RPMI8226 (cell line): ENCODE measurements at regions not wholly inside any gene's neighbourhood (a gene's known extent, or its start where the extent isn't known, plus 50 kb on each side); places are given as distances from the start of the nearest gene placed in this dataset.

ENCODE experiments used
- DNase-seq: peaks from one replicate; pipeline ENCODE4 v3.0.0-alpha.2; 2015

DNA sequence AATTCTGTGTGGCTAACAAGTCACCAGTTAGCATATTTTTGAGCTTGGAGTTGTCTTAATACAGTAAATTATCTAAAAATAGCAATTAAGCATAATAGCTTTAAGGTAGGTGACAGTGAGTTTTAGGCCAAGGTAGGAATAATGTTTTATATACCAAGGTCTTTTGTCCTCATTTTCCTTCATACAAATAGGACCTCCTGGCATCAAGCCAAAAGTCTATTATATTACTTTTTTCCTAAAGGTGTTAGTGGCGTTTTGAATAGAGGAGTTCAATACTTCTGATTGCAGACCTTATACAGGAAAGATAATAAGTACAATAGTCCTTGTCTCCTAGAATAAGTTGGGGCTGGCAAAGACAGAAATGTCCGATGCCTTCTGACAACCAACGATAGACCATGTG is 2277.7 kb downstream of the TP53TG3F start:
- no peak for DNase-seq

GRCh38 chr16:35741546-35741945 is 2282.1 kb downstream of the TP53TG3F start:
- no peak for DNase-seq

GRCh38 chr16:35743101-35743692 is 2283.8 kb downstream of the TP53TG3F start:
- no peak for DNase-seq

DNA sequence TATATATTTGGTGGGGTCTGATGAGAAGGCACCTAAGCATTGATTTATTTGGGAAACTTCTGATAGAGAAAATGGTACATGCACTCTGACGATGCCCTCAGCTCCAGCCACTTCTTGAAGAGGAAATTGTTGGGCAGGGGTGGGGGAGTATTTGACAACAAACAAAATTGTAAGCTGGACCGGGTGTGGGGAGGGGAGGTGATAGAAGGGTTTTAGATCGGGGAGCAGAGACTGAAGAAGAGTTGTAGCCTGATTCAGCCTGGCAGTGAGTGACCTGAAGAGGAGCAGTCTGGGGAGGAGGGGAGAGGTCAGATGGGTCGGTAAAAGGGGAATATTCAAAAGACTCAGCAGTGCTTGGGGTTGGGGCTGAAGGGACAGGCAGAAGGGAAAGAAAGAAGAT is 2284.7 kb downstream of the TP53TG3F start:
- DNase-seq = no peak

DNA sequence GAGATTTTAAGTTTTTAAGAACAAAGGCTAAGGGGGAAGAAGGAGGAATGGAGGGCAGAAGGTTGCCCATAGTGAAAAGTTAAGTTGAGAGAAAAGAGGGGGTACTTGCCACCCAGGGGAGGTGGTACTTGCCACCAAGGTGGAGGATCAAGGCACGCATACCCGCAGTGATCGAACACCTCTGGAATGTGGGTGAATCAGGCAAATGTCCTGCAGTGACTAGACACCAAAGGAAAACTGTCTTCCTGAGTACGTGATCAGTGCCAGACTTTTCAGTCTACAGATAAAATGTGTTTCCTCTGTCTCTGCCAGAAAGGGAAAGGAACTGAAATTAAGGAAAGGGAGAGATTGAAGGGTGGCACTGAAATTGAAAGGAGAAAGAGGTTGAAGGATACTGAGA is 2285.3 kb downstream of the TP53TG3F start:
- DNase-seq = no peak

DNA sequence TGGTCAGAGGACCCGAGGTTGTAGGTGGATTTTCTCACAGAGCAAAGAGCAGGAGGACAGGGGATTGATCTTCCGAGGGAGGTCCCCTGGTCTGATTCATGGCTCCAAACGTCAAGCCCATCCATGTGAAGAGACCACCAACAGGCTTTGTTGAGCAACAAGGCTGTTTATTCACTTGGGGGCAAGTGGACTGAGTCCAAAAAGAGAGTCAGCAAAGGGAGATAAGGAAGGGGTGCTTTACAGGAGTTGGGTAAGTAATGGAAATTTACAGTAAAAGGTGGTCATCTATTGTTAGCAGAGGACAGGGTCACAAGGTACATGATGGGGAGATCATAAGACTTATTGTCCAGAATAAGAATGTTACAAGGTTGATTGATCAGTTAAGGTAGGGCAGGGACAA is 2285.8 kb downstream of the TP53TG3F start:
- DNase-seq = no peak

DNA sequence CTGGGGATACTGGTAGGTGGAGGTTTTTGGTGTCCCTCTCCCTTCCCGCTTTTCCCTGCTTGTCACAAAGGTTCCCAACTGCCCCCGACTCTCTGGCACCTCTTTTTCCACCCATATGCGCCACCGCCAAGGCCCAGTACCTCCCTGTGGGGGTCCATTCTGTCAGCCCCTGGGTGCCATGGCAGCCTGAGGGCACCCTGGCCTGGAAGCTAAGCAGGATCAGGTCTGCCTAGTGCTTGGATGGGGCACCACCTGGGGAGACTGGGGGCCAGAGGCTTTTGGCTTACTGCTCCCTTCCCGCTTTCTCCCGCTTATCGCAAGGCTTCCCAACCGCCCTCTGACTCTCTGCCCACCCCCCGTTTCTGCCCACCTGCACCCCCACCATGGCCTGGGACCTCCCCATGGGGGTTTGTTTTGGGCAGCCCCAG is 2286.4 kb downstream of the TP53TG3F start:
- DNase-seq = no peak

DNA sequence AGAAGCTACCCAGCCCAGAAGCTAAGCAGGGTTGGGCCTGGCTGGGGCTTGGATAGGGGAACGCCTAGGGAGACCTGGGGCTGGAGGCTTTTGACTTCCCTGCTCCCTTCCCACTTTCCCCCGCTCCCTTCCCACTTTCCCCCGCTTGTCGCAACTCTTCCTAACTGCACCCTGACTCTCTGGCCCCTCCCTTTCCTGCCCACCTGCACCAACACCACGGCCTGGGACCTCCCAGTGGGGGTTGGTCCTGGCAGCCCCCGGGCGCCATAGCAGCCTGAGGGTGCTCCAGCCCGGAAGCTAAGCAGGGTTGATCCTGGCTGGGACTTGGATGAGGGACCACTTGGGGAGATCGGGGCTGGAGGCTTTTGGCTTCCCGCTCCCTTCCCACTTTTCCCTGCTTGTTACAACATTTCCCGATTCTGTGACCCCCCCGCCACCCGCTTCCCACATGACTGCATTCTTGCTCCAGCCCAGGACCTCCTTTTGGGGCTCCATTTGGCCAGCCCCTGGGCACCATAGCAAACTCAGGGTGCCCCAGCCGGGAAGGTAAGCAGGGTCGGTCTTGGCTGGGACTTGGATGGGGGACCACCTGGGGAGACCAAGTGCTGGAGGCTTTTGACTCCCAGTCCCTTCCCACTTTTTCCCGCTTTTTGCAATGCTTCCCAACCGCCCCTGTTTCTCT is 2287.0 kb downstream of the TP53TG3F start:
- DNase-seq = no peak

- DNase-seq = no peak
Measured at GRCh38 chr16:35746963-35747657, 2287.7 kb downstream of the TP53TG3F start.

- DNase-seq = no peak
Measured at GRCh38 chr16:35747658-35748455, 2288.4 kb downstream of the TP53TG3F start.

DNA sequence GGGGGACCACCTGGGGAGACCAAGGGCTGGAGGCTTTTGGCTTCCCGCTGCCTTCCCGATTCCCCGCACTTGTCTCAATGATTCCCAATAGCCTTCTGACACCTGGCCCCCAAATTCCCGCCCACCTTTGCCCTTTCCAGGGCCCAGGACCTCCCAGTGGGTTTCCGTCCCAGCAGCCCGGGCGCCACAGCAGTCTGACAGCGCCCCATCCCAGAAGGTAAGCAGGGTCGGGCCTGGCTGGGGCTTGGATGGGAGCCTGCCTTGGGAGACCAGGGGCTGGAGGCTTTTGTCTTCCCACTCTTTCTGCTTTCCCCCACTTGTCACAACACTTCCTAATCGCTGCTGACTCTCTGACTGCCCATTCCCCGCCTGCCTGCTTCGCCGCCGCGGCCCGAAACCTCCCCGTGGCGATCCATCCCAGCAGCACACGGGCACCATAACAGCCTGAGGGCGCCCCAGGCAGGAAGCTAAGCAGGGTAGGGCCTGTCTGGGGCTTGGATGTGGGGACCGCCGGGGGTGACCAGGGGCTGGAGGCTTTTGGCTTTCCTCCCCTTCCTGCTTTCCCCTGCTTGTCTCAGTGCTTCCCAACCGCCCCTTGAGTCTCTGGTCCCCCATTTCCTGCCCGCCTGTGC is 2289.3 kb downstream of the TP53TG3F start:
- no peak for DNase-seq

- DNase-seq = no peak
Measured at GRCh38 chr16:35749253-35750141, 2290.1 kb downstream of the TP53TG3F start.

DNA sequence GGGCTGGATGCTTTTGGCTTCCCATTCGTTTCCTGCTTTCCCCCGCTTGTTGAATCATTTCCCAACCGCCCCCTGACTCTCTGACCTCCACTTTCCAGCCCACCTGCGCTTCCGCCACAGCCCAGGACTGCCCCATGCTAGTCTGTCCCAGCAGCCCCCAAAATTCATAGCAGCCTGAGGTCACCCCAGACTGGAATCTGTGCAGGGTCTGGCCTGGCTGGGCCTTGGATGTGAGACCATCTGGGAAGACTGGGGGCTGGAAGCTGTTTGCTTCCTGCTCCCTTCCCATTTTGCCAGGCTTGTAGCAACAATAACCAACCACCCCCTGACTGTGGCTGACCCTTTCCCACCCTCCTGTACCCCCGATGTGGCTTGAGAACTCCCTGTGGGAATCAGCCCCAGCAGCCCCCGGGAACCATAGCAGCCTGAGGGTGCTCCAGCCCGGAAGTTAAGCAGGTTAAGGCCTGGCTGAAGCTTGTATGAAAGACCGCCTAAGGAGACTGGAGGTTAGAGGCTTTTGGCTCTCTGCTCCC is 2290.8 kb downstream of the TP53TG3F start:
- no peak for DNase-seq

DNA sequence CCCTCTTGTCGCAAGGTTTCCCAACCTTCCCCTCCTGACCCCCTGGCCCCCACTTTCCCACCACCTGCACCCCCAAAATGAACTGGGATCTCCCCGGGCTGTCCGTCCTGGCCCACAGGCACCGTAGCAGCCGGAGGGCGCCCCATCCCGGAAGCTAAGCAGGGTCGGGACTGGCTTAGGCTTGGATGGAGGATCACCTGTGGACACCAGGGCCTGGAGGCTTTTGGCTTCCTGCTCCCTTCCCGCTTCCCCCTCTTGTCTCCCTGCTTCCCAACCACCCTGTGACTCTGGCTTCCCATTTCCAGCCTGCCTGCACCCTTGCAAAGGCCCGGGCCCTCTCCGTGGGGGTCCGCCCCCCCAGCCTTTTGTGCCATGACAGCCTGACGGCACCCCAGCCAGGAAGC is 2291.3 kb downstream of the TP53TG3F start:
- no peak for DNase-seq

- DNase-seq = no peak
Measured at GRCh38 chr16:35751191-35751941, 2292.0 kb downstream of the TP53TG3F start.

GRCh38 chr16:35752012-35752772 is 2292.8 kb downstream of the TP53TG3F start:
- DNase-seq = no peak

DNA sequence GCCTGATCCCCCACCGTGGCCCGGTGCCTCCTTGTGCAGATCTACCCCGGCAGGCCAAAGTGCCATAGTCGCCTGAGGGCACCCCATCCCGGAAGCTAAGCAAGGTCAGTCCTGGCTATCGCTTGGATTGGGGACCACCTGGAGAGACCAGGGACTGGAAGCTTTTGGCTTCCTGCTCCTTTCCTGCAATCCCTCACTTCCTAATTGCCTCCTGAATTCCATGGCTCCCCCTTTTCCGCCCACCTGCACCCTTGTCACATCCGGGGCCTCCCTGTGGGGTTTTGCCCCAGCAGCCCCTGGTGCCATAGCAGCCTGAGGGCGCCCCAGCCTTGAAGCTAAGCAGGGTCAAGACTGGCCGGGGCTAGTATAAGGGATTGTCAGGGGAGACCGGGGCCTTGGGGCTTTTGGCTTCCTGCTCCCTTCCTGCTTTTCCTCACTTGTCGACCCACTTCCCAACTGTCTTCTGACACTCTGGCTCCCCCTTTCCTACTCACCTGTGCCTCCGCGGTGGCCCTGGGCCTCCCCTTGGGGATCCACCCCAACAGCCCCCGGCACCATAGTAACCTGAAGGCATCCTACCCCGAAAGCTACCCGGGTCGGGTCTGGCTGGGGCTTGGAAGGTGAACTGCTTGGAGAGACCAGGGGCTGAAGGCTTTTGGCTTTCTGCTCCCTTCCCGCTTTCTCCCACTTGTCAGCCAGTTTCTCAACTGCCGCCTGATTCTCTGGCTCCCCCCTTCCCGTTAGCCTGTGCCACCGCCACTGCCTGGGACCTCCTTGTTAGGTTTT is 2293.6 kb downstream of the TP53TG3F start:
- DNase-seq = no peak

DNA sequence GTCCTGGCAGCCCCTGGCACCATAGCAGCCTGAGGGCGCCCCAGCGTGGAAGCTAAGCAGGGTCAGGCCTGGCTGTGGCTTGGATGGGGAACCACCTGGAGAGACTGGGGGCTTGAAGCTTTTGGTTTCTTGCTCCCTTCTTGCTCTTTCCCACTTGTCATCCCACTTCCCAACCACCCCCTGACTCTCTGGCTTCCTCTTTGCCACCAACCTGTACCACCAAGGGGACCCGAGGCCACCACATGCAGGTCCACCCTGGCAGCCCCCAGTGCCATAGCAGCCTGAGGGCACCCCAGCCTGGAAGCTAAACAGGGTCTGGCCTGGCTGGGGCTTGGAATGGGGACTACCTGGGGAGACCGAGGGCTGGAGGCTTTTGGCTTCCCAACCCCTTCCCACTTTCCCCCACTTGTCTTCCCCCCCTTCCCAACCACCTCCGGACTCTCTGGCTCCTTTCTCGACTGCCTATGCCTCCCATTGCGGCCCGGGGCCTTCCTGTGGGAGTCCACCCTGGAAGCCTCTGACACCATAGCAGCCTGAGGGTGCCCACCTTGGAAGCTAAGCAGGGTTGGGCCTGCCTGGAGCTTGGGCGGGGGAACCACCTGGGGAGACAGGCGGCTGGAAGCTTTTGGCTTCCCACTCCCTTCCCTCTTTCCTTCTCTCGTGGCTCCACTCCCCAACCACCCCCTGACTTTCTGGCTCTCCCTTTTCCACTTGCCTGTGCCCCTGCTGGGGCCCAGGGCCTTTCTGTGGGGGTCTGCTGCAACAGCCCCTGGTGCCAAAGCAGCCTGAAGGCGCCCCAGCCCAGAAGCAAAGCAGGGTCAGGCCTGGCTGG is 2294.4 kb downstream of the TP53TG3F start:
- DNase-seq = no peak
